Cerebellar cortex (tissue), 1 donor: ENCODE measurements at regions not wholly inside any gene's neighbourhood (a gene's known extent, or its start where the extent isn't known, plus 50 kb on each side); places are given as distances from the start of the nearest gene placed in this dataset.
A peak's percentile ranks its signal among the peaks of the same experiment; 100 is the strongest.

Experiments used
- DNase-seq: peaks from one replicate; pipeline ENCODE4 v3.0.0-alpha.2; 2015; ENCODE audit warnings: low spot score

GRCh38 chr10:10364902-10365301, 652.8 kb upstream of the CELF2 start:
- no peak for DNase-seq

- DNase-seq: no peak
Measured at GRCh38 chr10:10365676-10366075, 652.0 kb upstream of the CELF2 start.

DNA sequence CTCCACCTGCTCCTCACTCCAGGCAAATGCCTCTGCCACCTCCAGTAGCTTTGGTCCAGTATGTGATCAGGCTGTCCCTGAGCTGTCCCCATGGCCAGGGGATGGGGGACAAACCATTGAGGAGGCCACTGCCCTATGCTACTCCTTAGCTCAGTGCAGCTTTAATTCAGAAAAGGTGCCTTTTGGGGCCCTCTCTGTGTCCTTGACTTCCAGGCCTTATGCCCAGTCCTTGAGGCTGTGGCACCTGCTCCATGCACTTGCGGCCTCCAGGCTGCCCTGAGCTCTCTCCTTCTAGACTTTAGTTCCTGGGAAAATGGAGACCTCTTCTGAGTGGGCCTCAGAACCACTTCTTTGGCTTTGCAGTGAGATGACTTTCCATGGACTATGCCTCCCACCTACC, 650.8 kb upstream of the CELF2 start:
- DNase-seq: no peak

- no peak for DNase-seq
Measured at GRCh38 chr10:10367264-10367663, 650.4 kb upstream of the CELF2 start.

- no peak for DNase-seq
Measured at GRCh38 chr10:10368951-10369576, 648.6 kb upstream of the CELF2 start.

- DNase-seq: no peak
Measured at GRCh38 chr10:10385831-10386230, 631.8 kb upstream of the CELF2 start.

DNA sequence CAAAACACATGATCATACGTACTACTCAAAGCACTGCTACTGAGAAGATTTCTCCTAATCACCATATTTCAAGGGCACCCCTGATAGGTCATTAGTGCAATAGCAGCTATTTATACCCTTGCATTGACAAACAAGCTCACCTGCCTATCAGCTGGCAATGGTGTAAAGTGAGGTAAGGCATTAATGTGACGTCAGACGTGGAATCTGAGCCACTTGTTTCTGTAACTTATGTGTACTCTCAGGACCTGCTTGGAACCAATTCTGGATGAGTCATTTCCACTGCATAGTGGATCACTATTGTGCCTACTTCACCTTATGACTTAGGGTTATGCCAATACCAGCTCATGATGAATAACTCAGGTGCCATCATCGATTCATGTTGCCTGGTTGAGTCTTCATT, 628.5 kb upstream of the CELF2 start:
- no peak for DNase-seq

GRCh38 chr10:10392511-10392910, 625.2 kb upstream of the CELF2 start:
- no peak for DNase-seq

DNA sequence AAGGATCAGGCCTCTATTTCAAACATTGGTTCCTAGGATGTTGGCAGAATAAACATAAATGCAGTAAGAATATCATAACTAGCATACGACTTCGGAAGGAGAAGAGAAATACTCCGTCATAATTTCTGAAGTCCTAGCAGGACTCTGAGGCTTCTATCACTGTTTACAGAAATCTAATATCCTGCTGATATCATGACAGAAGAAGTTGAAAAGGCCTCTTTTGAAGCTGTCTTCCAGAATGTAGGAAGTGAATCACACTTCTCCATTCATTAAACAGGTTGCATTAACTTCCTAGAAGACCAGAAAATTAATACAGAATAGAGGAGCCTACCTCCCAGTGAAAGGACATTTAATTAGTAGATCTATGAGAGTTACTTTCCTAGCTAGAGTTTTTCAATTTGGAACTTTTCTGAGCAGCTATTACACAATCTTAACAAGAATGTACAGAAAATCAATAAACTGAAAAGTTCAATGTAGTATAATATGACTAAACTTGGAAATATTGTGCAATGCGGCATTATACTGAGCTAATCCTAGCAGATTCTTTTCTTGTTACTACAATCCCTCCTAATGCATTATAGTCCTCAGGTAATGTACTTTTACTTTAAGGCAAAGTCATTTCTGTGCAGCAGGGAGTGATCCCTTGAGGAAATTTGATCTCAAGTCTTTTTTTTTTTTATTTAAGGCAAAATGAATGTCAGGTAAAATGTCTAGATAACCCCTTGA, 622.6 kb upstream of the CELF2 start:
- DNase-seq: no peak

DNA sequence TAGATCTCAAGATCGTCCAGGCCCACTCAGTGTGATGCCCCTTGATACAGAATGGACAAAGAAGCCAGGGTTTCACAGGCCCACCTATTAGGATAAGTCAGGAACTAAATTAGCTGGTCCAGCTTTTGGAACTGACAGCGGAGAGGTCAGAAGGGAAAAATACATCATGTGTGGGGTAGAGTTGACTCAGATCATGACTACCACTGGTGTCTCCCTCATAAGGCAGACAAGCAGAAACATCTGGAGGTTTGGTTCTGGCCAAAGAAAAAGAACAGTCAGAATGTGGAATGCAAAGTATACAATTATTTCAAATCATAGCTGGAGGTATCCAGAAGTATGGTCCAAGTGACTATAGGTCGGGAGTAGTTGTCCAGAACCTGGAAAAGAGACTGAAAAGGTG, 621.1 kb upstream of the CELF2 start:
- DNase-seq: no peak

- DNase-seq: no peak
Measured at GRCh38 chr10:10397906-10398305, 619.8 kb upstream of the CELF2 start.

DNA sequence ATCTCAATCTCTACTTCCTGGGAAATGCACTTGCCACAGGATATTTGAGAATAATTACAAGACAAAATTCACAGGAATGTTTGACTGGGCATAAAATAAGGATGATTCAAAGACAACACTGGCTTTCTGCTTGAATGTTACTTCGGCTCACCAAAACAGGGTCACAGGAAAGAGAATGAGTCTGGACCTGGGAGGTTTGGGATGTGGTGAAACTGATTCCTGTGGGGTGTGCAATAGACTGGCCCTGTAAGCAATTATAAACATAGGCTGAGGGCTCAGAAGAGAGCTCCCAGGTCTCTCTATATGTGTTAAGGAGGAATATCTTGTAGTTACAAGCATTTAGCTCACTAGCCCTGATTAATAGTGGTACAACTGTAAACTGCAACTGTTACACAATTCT, 613.9 kb upstream of the CELF2 start:
- no peak for DNase-seq

GRCh38 chr10:10417671-10418070, 600.0 kb upstream of the CELF2 start:
- no peak for DNase-seq

- DNase-seq: no peak
Measured at GRCh38 chr10:10418387-10418786, 599.3 kb upstream of the CELF2 start.

GRCh38 chr10:10421071-10421470, 596.6 kb upstream of the CELF2 start:
- DNase-seq: no peak

DNA sequence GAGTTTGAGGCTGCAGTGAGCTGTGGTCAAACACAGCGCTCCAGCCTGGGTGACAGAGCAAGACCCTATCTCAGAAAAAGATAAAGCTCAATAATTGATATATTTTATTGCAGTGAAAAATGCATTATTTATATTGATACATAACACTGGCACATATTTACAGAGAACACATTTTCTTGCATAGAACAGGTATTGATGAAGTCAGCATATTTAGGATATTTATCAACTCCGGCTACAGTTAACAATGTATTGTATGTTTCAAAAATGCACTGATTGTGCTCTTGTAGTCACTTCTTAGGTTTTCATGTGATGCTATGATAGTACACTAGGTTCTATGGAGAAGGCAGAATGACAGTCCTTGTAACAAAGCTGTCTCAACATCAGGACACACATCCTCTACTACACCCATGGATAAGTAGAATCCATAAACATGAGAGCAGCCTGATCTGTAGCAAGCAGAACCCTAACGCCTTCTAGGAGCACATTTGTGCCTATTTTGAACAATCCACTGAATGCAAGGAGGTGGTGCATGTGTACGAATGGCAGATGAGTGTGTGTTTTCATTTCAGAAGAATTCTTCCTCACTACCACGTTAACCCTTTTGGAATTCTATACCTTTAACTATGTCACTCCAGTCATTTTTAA, 586.1 kb upstream of the CELF2 start:
- no peak for DNase-seq

DNA sequence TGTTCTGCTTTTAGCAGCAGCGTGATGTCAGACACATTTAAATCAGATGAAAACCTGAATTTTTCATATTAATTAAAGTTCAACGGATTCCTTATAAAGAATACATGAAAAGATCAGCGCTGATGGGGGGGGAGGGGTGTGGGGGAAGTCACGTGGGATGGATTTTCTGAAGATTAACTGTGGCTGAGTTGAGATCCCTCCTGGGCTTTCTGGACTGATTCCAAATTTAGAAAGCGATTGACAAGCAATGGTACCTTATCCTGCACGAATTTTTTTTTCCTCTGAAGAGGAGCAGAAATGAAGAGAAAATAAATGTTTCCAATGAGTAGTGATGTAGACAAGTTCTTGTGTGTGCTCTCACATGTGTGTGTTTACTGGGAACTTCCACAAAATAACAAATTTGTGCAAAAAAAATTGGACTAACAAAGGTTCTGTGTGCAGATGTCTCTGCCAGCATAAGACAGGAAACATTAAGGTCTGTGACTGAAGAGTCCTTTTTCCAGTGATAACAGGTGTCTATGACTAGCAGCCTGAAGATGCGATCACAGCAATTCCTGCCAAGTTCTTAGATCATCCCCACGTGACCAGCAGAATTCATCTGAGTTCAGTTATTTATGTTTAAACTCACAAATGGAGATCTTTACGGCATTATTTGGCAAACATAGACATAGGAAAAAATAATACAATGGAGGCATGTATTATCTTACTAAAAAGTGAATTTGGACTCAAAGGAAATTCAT, 585.2 kb upstream of the CELF2 start:
- peak; percentile 45 for DNase-seq

- DNase-seq: no peak
Measured at GRCh38 chr10:10434312-10434711, 583.4 kb upstream of the CELF2 start.

DNA sequence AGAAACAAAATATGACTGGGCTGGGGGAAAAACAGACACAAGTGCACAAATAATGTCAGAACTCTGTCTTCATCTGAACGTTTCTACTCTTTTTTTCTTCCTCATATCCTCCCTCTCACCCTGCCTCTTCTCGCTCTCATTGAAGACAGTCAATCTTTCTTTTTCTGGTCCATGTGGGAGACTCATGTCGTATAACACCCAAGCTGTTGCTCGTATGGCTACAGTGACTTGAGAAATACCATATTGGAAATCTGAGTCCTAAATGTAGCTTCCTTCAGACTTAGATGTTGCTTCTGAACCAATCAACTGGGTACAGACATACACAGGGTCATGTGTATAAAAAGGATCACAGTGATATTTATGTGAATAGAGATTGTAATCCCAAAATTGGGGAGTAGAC, 579.8 kb upstream of the CELF2 start:
- DNase-seq: no peak

DNA sequence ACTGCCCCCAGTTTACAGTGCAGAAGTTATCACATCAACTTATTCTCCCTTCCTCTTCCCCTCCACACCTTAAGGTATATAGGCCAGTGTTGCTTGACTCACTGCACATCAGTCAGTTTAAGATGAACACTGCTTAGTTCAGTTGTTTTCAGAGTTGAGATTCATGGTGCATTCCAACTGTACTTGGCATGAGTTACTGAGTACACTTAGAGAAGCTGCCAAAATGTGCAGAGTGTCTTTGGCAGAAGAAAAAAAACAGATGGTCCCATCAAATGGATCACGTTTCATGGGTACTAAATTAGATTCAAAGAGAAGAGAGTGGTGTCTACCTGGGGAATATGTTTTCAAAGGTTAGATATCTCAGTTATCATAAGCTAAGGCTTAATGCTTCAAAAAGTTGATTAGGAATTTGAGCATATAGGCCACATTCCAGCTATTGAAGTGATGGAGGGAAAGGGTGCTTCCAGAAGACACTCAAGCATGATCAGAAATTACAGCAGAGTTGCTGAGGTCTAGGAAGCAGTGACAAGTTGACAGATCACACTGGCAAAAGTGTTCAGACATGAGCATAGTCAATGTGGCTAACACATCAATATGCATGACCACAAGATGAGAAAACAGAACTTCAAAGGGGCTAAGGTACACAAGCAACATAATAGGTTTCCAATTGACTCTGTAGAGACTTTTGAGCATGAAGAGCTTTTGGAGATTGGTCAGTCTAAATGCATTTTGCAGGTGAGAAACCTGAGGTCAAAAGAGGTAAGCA, 579.2 kb upstream of the CELF2 start:
- peak; percentile 78 for DNase-seq

- DNase-seq: no peak
Measured at GRCh38 chr10:10456856-10457255, 560.8 kb upstream of the CELF2 start.

DNA sequence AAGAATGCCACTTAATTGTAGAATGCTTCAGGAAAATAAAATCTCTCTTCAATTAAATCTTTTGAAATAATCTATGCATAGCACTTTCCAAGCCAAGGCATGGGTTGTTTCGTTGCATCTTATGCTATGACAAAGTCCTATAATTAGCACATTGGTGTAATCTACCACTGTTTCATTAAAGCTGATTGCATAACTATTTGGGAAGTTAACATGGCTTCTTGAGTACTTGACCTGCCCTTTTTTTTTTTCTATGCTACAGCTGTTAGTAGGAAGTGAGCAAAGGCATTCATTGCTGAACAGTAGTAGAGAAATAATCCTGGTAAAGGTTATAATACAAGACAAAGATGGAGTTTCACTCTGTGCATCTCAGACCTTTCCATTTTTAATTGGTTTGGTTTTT, 557.2 kb upstream of the CELF2 start:
- DNase-seq: no peak
